Suprapubic skin (tissue), 3 donors: ENCODE measurements at regions not wholly inside any gene's neighbourhood (a gene's known extent, or its start where the extent isn't known, plus 50 kb on each side); places are given as distances from the start of the nearest gene placed in this dataset.

Experiments used
- CTCF ChIP-seq, 2 donors: fragments of 200-600 bp in 1 of 2; fragments of 450-650 bp in 1 of 2; sonication (generic) in 1 of 2; IDR thresholded peaks; one replicate each; pipeline ENCODE4 v1.5.1; 2016 to 2019; ENCODE audit warnings: antibody characterized with exemption in 2 of 2, mild to moderate bottlenecking in 1 of 2, moderate library complexity in 1 of 2
- EP300 ChIP-seq: sonication (generic); formaldehyde crosslinking; IDR thresholded peaks from one replicate; pipeline ENCODE4 v1.6.1; 2017; ENCODE audit warnings: antibody characterized with exemption
- POLR2A ChIP-seq, 2 donors: fragments of 450-650 bp; IDR thresholded peaks; one replicate each; pipeline ENCODE4 v1.6.1; 2017; ENCODE audit warnings: antibody characterized with exemption in 2 of 2, mild to moderate bottlenecking in 2 of 2, moderate library complexity in 2 of 2

GRCh38 chr4:54505996-54506395 is 151.8 kb upstream of the KIT start:
- TF ChIP-seq EP300 (no peak), CTCF (IDR thresholded peaks at IDR 0.05) (no peak), POLR2A (IDR thresholded peaks at IDR 0.05) (no peak)
